Gastroesophageal sphincter (tissue), 3 donors: ENCODE measurements at regions not wholly inside any gene's neighbourhood (a gene's known extent, or its start where the extent isn't known, plus 50 kb on each side); places are given as distances from the start of the nearest gene placed in this dataset.

Experiments
- POLR2A ChIP-seq, 2 donors: fragments of 450-650 bp; IDR thresholded peaks; one replicate each; pipeline ENCODE4 v1.6.1; 2017; ENCODE audit warnings: antibody characterized with exemption in 2 of 2, mild to moderate bottlenecking in 2 of 2, moderate library complexity in 1 of 2
- TF ChIP-seq, protein P1 (sequence below), 4 experiments: fragments of 200-600 bp in 2 of 4; fragments of 450-650 bp in 2 of 4; sonication (generic) in 1 of 4; IDR thresholded peaks; one replicate each; pipeline ENCODE4 v1.5.1; 2017 to 2019; ENCODE audit warnings: antibody characterized with exemption in 4 of 4, mild to moderate bottlenecking in 2 of 4, moderate library complexity in 2 of 4

DNA sequence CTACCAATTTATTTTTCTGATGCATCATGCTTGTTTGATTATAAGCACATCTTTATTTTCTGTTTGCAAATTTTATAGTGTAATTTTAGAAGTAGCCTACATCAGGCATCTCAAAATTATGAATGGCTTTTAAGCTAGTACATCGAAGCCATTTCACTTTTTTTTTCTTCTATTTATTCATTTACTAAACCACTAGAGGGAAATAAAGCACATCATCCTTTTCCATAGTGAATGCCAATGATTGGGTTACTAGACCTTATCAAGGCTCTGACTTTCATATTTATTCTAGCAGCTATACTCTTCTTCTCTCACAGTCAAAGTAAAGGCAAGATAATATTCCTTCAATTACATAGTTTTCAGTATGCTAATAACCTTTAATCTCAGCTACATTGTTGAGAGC, 736.4 kb upstream of the LRFN5 start:
- no peak for TF ChIP-seq POLR2A (IDR thresholded peaks at IDR 0.05)
- TF ChIP-seq, protein P1, sequence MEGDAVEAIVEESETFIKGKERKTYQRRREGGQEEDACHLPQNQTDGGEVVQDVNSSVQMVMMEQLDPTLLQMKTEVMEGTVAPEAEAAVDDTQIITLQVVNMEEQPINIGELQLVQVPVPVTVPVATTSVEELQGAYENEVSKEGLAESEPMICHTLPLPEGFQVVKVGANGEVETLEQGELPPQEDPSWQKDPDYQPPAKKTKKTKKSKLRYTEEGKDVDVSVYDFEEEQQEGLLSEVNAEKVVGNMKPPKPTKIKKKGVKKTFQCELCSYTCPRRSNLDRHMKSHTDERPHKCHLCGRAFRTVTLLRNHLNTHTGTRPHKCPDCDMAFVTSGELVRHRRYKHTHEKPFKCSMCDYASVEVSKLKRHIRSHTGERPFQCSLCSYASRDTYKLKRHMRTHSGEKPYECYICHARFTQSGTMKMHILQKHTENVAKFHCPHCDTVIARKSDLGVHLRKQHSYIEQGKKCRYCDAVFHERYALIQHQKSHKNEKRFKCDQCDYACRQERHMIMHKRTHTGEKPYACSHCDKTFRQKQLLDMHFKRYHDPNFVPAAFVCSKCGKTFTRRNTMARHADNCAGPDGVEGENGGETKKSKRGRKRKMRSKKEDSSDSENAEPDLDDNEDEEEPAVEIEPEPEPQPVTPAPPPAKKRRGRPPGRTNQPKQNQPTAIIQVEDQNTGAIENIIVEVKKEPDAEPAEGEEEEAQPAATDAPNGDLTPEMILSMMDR (IDR thresholded peaks at IDR 0.05): no peak
